ENCODE measurements at regions not wholly inside any gene's neighbourhood (a gene's known extent, or its start where the extent isn't known, plus 50 kb on each side); places are given as distances from the start of the nearest gene placed in this dataset.

DNA sequence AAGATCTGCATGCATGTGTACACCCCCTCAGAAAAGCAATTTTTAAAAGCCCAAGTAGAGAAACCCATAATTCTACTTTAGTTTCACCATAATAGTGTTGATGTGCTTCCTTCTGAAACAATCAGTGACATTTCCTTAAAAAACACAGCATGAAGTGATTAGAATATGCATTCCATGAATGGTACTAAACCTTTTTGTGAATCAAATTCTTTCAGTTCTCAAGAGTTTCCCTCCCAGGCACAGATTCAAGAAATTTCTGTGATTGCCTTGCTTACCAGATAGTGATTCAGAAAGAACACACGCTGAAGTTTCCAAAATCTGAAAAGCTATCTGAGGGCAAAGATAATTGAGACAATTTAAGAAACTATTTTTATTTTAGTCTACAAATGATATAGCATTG is 136.4 kb upstream of the ADGRL2 start:
- TF ChIP-seq CTCF (IDR thresholded peaks at IDR 0.05) (no peak), POLR2AphosphoS5 (IDR thresholded peaks at IDR 0.05) (no peak), POLR2A (IDR thresholded peaks at IDR 0.05) (no peak)

Data from breast epithelium (tissue), 3 donors.